ENCODE measurements at regions not wholly inside any gene's neighbourhood (a gene's known extent, or its start where the extent isn't known, plus 50 kb on each side); places are given as distances from the start of the nearest gene placed in this dataset.

DNA sequence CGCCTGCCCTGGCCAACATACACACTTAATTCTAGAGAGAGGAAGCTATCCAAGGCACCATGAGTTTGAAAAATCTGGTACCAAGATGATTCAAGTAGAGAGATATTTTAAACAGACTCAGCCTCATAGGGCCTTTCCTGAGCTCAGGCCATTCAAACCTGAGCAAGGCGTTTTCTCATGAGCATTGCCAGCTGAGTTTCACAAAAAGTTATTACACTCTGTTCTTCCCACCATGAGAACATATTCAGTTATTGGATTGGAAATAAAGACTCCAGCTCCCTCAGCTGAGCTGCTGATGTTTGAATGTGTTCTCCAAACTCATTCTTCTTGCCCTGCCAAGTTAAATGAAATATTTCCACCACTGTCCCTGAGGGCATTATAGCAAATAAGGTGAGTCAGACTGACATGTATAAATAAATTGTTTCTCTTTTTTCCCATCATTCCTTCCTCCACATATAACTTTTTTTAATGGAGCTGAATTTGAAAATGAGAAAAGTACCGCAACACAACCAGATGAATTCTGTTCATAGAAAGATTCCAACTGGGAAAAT is 429.6 kb downstream of the RAB28 start:
- Histone ChIP-seq H3K4me1 (ENCODE audit: control insufficient read depth, extremely low read depth, insufficient read depth, low read length) (no peaks in the 10 kb centered on the region), H3K9me3 (ENCODE audit: control insufficient read depth, low read depth, low read length) (no peaks in the 10 kb centered on the region), H3K4me2 (ENCODE audit: control insufficient read depth, extremely low read depth, insufficient read depth, low read depth, low read length) (no peak overlapping the region), H3K27ac (ENCODE audit: control insufficient read depth, insufficient read depth, low read length) (no peak overlapping the region), H3K79me2 (ENCODE audit: control insufficient read depth, insufficient read depth, low read length) (no peaks in the 10 kb centered on the region), H4K20me1 (ENCODE audit: control insufficient read depth, extremely low read depth, insufficient read depth, low read length) (no peaks in the 10 kb centered on the region), H3K4me3 (ENCODE audit: control insufficient read depth in 2 of 3, extremely low read depth in 1 of 3, insufficient read depth in 2 of 3, low read depth in 1 of 3, low read length in 3 of 3) (no peak overlapping the region), H2AFZ (ENCODE audit: control insufficient read depth, low read length) (no peak overlapping the region), H3K27me3 (ENCODE audit: control insufficient read depth, extremely low read depth, insufficient read depth, low read length) (no peaks in the 10 kb centered on the region), H3K9ac (ENCODE audit: control insufficient read depth, extremely low read depth, insufficient read depth, low read length) (no peak overlapping the region), H3K36me3 (ENCODE audit: control insufficient read depth in 2 of 2, extremely low read depth in 1 of 2, insufficient read depth in 2 of 2, low read length in 2 of 2) (no peaks in the 10 kb centered on the region), H3K9me1 (ENCODE audit: control insufficient read depth, extremely low read depth, insufficient read depth, low read length) (no peaks in the 10 kb centered on the region)
- dilution Hi-C loops (cut with MboI; ENCODE audit: extremely low pct_ligation_motif_present, low sequenced_read_pairs): no loop called here
- no peak for DNase-seq (ENCODE audit: low read depth, low spot score)
- FAIRE-seq: no peak
- TF ChIP-seq, protein P1, sequence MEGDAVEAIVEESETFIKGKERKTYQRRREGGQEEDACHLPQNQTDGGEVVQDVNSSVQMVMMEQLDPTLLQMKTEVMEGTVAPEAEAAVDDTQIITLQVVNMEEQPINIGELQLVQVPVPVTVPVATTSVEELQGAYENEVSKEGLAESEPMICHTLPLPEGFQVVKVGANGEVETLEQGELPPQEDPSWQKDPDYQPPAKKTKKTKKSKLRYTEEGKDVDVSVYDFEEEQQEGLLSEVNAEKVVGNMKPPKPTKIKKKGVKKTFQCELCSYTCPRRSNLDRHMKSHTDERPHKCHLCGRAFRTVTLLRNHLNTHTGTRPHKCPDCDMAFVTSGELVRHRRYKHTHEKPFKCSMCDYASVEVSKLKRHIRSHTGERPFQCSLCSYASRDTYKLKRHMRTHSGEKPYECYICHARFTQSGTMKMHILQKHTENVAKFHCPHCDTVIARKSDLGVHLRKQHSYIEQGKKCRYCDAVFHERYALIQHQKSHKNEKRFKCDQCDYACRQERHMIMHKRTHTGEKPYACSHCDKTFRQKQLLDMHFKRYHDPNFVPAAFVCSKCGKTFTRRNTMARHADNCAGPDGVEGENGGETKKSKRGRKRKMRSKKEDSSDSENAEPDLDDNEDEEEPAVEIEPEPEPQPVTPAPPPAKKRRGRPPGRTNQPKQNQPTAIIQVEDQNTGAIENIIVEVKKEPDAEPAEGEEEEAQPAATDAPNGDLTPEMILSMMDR (optimal IDR thresholded peaks at IDR 0.05 in 1 of 3, IDR thresholded peaks at IDR 0.05 in 1 of 3, conservative IDR thresholded peaks at IDR 0.05 in 1 of 3; ENCODE audit: extremely low read depth in 1 of 3, insufficient read depth in 2 of 3, low read length in 3 of 3): no peak
- no peak for TF ChIP-seq EZH2 (IDR thresholded peaks at IDR 0.05; ENCODE audit: low read length)

DNA sequence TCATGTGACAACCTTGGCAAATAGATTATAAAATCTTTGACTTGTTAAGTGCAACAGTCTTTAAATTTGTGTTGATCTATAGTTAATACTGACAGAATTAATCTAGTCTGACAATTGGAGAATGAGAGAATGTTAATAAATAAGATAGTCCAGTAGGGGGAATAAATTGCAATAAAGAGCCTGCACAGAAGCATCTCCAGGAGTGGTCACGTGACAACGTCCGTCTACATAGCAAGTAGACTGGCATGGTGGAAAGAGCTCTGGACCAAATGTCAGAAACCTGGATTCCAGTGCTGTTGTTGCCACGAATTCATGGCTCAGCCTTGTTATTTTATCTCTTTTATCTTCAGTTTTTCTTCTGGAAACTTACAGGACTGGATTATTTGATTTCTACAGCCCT is 436.5 kb downstream of the RAB28 start:
- no peaks in the 10 kb centered on the region for H3K36me3 ChIP-seq (ENCODE audit: control insufficient read depth in 2 of 2, extremely low read depth in 1 of 2, insufficient read depth in 2 of 2, low read length in 2 of 2)
- H3K4me1 ChIP-seq (ENCODE audit: control insufficient read depth, extremely low read depth, insufficient read depth, low read length): no peaks in the 10 kb centered on the region
- H2AFZ ChIP-seq (ENCODE audit: control insufficient read depth, low read length): no peak overlapping the region
- no peaks in the 10 kb centered on the region for H3K9me1 ChIP-seq (ENCODE audit: control insufficient read depth, extremely low read depth, insufficient read depth, low read length)
- TF ChIP-seq, protein P1 (optimal IDR thresholded peaks at IDR 0.05 in 1 of 3, IDR thresholded peaks at IDR 0.05 in 1 of 3, conservative IDR thresholded peaks at IDR 0.05 in 1 of 3; ENCODE audit: extremely low read depth in 1 of 3, insufficient read depth in 2 of 3, low read length in 3 of 3): no peak
- TF ChIP-seq EZH2 (IDR thresholded peaks at IDR 0.05; ENCODE audit: low read length): no peak
- H3K9me3 ChIP-seq (ENCODE audit: control insufficient read depth, low read depth, low read length): no peaks in the 10 kb centered on the region
- no peaks in the 10 kb centered on the region for H4K20me1 ChIP-seq (ENCODE audit: control insufficient read depth, extremely low read depth, insufficient read depth, low read length)
- FAIRE-seq (no peak), DNase-seq (ENCODE audit: low read depth, low spot score) (no peak)
- no peak overlapping the region for H3K9ac ChIP-seq (ENCODE audit: control insufficient read depth, extremely low read depth, insufficient read depth, low read length)
- H3K4me3 ChIP-seq (ENCODE audit: control insufficient read depth in 2 of 3, extremely low read depth in 1 of 3, insufficient read depth in 2 of 3, low read depth in 1 of 3, low read length in 3 of 3): no peak overlapping the region
- H3K27ac ChIP-seq (ENCODE audit: control insufficient read depth, insufficient read depth, low read length): no peak overlapping the region
- no peaks in the 10 kb centered on the region for H3K27me3 ChIP-seq (ENCODE audit: control insufficient read depth, extremely low read depth, insufficient read depth, low read length)
- H3K79me2 ChIP-seq (ENCODE audit: control insufficient read depth, insufficient read depth, low read length): no peaks in the 10 kb centered on the region
- H3K4me2 ChIP-seq (ENCODE audit: control insufficient read depth, extremely low read depth, insufficient read depth, low read depth, low read length): no peak overlapping the region
- dilution Hi-C loops (cut with MboI; ENCODE audit: extremely low pct_ligation_motif_present, low sequenced_read_pairs): no loop called here

Data from keratinocyte (primary cell).